SK-N-SH treated with all-trans-retinoic acid at 6 μM for 48 hours (cell line): ENCODE measurements at regions not wholly inside any gene's neighbourhood (a gene's known extent, or its start where the extent isn't known, plus 50 kb on each side); places are given as distances from the start of the nearest gene placed in this dataset.

Experiments
- ARNTL ChIP-seq: fragments of 450-650 bp; formaldehyde crosslinking; IDR thresholded peaks from 2 replicates; pipeline ENCODE4 v1.5.0; 2020; ENCODE audit warnings: low read depth, mild to moderate bottlenecking, moderate library complexity, borderline replicate concordance
- CREB5 ChIP-seq: fragments of 250-450 bp; sonication (Bioruptor Pico); IDR thresholded peaks from 2 replicates; pipeline ENCODE4 v1.5.1; 2020; ENCODE audit warnings: low read depth, mild to moderate bottlenecking, moderate library complexity
- CSDC2 ChIP-seq: fragments of 250-450 bp; sonication (Bioruptor Pico); IDR thresholded peaks from 2 replicates; pipeline ENCODE4 v1.5.0; 2020; ENCODE audit warnings: mild to moderate bottlenecking, moderate library complexity
- GLIS3 ChIP-seq: fragments of 250-450 bp; sonication (Bioruptor Pico); IDR thresholded peaks from 2 replicates; pipeline ENCODE4 v1.5.0; 2020; ENCODE audit warnings: mild to moderate bottlenecking, moderate library complexity
- ISL1 ChIP-seq: fragments of 250-450 bp; sonication (Bioruptor Pico); IDR thresholded peaks from 2 replicates; pipeline ENCODE4 v2.1.2; 2022; ENCODE audit warnings: mild to moderate bottlenecking, moderate library complexity
- SNAI2 ChIP-seq: fragments of 250-450 bp; sonication (Bioruptor Pico); IDR thresholded peaks from 2 replicates; pipeline ENCODE4 v1.5.0; 2020; ENCODE audit warnings: mild to moderate bottlenecking, moderate library complexity
- ZC3H10 ChIP-seq: fragments of 250-450 bp; sonication (Bioruptor Pico); IDR thresholded peaks from 2 replicates; pipeline ENCODE4 v1.5.1; 2021; ENCODE audit warnings: mild to moderate bottlenecking, moderate library complexity
- ZFP3 ChIP-seq: fragments of 250-450 bp; sonication (Bioruptor Pico); IDR thresholded peaks from 2 replicates; pipeline ENCODE4 v1.5.0; 2020; ENCODE audit warnings: mild to moderate bottlenecking, moderate library complexity
- ZFP30 ChIP-seq: fragments of 450-650 bp; formaldehyde crosslinking; IDR thresholded peaks from 2 replicates; pipeline ENCODE4 v1.5.0; 2022; ENCODE audit warnings: mild to moderate bottlenecking, moderate library complexity
- ZNF565 ChIP-seq: fragments of 450-650 bp; formaldehyde crosslinking; conservative IDR thresholded peaks from 2 replicates; pipeline ENCODE4 v1.5.0; 2020; ENCODE audit warnings: low read depth, mild to moderate bottlenecking, moderate library complexity

GRCh38 chr14:84543859-84544258 lies 986.1 kb upstream of the FLRT2 start:
- no peak for TF ChIP-seq ZFP3 (CRISPR knock-in tag)
- no peak for TF ChIP-seq CREB5 (CRISPR knock-in tag)
- no peak for TF ChIP-seq CSDC2
- TF ChIP-seq ISL1 (CRISPR knock-in tag) = no peak
- no peak for TF ChIP-seq ZNF565 (CRISPR knock-in tag)
- TF ChIP-seq ZFP30 = no peak
- no peak for TF ChIP-seq SNAI2 (CRISPR knock-in tag)
- no peak for TF ChIP-seq GLIS3 (CRISPR knock-in tag)
- no peak for TF ChIP-seq ZC3H10 (CRISPR knock-in tag)
- no peak for TF ChIP-seq ARNTL (CRISPR knock-in tag)
